Suppressor macrophage treated with lipopolysaccharide for 1 hour (primary cell): ENCODE measurements at regions not wholly inside any gene's neighbourhood (a gene's known extent, or its start where the extent isn't known, plus 50 kb on each side); places are given as distances from the start of the nearest gene placed in this dataset.
"Not testable (repeated sequence)": the region's sequence is repeated elsewhere in the genome, so short reads cannot be mapped to it uniquely, and the experiment has no call there.

Experiments used
- DNase-seq, 3 donors: peaks; one replicate each; pipeline ENCODE4 v3.0.0-alpha.2; 2020 to 2022

DNA sequence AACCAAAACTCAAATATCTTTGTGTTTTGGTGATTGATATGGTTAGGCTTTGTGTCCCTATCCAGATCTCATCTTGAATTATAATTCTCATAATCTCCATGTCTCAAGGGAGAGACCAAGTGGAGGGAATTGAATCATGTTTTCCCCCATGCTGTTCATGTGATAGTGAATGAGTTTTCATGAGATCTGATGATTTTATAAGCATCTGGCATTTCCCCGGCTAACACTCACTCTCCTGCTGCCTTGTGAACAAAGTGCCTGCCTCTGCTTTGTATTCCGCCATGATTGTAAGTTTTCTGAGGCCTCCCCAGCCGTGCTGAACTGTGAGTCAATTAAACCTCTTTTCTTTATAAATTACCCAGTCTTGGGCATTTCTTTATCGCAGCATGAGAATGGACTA lies 419.5 kb downstream of the SH2D4B start:
- no peak for DNase-seq

DNA sequence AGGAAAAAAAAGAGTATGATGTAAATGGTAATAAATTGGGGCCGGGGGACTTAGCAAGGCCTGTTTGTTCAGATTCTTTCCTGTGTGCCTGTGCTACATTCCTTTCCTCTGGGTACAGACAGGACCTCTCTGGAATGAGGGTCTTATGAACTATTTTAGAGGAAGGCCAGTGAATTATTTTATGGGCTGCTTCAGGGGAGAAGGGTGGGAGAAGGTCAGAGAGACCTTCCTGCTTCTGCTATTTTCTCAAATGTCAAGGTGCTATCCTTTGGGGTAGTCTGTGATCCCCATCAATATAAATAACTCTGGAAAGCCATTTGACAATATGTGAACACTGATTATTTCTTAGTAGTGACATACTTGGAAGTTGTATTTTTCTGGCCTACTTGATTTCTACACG lies 426.5 kb downstream of the SH2D4B start:
- DNase-seq = no peak

DNA sequence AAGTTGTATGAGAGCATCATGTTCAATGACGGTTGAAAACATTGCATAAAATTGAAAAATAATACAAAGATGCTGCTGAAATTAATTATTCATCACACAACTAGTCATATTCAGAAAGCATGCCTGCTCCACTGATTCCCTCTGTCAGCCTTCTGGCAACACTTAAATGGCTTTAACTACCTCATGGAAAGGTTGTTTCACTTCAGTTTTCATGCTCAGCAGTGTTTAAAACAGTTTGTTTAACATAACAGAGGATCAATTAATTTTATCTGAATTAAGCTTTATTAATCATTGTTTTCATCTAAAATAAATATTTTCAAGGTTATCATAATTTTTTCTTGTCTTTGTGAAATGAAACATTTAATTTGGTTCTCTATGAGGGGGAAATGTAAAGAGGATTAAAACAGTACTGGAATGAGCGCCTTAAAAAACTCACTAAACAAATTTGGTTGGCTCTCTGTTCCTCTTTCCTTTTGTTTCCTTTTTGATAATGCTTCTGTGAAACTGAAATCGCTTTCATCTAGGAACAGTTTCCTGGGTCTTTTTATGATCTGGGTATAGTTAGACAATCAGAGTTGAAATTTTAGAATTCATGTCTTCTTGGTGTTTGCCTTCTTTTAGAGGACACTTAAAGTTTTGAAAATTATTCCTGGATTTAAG lies 427.4 kb downstream of the SH2D4B start:
- peak in 1 of 3 donors; percentile 29 for DNase-seq

DNA sequence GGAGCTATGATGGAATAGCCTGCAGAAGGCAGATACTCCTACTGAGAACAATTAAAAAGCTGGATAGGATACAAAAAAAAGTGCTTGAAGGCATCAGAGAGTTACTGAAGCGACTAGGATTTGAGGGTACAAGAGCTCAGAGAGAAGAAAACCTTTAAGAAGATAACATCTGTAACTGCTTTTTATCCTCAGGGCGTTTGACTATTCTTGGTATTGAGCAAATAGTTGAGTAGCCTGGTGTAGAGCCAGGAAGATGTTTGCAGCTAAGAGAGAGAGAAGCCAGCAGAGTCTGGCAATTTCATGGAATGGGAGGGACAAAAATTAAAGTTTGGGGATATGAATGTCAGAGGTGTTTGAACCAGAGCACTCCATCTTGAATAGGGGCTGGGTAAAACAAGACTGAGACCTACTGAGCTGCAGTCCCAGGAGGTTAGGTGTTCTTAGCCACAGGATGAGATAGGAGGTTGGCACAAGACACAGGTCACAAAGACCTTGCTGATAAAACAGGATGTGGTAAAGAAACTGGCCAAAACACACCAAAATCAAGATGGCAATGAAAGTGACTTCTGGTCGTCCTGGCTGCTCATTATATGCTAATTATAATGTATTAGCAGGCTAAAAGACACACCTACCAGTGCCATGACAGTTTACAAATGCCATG lies 428.8 kb downstream of the SH2D4B start:
- no peak for DNase-seq

DNA sequence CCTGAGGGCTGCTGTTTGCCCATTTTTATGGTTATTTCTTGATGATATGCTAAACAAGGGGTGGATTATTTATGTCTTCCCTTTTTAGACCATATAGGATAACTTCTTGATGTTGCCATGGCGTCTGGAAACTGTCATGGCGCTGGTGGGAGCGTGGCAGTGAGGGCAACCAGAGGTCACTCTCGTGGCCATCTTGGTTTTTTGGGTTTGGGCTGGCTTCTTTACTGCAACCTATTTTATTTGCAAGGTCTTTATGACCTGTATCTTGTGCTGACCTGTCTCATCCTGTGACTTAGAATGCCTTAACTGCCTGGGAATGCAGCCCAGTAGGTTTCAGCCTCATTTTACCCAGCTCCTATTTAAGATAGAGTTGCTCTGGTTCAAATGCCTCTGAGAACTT lies 429.7 kb downstream of the SH2D4B start:
- not testable (repeated sequence) for DNase-seq

DNA sequence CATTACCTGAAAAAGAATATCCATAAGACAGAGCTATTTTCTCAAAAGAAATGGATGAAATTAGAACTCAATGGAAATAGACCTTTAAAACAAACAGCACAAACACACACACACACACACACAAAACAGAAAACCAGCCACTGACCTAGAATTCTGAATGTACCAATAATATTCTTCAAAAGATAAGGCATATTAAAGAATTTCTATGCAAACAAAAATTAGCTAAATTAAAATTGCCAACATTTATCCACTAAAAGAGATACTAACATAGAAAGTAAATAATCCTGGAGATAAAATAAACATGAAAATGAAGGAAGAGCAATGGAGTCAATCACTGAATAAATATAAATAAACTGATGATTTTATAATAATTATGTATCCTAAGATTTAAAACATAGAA lies 431.2 kb downstream of the SH2D4B start:
- no peak for DNase-seq

DNA sequence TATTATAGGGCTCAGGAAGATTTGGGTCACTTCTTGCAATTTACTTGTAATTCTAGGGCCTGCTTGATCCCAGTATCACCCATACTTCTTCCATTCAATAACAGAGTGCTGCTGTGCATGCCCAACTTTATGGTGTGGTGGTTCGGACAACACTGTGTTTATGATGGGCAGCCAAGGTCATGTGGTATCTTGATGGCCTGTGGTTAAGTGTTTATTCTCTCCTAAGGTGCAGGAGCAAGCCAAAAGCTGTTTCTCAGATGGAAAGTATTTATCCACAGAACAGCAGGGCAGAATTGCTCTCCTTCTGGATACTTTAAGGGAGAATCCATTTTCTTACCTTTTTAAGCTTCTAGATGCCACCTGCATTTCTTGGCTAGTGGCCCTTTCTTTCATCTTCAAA lies 433.8 kb downstream of the SH2D4B start:
- DNase-seq = no peak

DNA sequence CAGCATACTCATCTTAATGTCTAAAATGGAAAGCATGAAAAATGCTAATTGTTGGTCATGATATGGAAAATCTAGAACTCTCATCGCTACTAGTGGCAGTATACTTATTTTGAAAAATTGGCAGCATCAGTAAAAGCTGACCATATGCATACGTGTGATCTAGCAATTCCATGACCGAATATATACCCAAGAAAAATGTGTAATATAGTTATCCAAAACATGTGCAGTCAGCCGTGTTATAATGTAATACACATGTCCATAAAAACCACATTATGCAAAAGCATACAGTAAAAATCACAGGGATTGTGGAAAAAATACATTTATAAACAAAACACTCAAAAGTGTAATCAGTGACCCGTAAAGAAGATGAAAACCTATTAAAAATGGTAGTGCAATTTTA lies 439.0 kb downstream of the SH2D4B start:
- no peak for DNase-seq

DNA sequence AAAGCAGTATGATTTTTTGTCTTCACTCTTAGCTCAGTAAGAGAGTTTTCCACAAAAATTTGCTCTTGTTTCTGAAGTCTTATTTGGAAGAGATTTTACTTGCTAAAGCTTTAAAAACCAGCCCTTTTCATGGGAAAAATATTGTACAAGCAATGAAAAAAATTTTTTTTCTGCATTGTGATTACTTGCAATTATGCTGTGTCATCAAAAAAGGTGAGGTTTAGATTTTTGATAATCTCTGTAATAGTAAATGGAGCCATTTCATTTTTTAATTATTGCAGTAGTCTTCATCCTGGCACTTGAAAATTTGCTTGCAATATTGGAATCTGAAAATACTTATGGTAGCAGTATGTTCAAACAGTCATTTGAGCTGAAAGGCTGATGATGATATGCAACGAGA lies 447.4 kb downstream of the SH2D4B start:
- no peak for DNase-seq

DNA sequence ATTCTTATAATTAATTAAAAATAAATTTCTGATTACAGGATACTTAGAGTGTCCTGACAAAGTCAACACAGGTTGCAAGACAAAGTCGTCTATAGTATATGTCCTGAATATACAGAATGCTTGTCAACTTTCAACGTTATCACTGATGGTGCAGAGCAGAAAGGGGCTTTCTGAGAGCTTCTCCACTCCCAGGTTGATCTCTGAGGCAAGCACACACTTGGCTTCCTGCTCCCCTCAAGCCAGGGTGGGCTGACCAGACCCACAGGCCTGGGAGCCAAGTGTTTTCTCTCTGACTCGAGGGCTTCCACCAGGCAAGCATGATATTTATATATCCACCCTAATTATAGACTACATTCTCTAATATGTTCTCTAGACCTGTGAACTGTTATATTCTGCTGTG lies 448.9 kb downstream of the SH2D4B start:
- DNase-seq = no peak

DNA sequence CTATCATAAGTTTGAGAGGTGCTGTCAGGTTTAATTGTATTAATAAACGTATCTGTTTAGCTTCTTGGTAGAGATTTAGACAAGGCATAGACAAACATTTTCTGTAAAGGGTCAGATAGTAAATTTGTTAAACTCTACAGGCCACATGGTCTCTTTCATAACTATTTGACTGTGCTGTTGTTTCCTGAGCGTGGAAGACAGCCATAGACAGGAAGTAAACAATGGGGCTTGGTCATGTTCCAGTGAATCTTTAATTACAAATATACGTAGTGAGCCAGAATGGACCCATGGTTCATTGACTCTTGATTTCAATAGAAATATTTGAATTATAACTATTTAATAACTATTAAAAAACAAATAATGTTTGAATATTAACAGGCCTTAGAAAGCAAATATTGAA lies 451.1 kb downstream of the SH2D4B start:
- no peak for DNase-seq

DNA sequence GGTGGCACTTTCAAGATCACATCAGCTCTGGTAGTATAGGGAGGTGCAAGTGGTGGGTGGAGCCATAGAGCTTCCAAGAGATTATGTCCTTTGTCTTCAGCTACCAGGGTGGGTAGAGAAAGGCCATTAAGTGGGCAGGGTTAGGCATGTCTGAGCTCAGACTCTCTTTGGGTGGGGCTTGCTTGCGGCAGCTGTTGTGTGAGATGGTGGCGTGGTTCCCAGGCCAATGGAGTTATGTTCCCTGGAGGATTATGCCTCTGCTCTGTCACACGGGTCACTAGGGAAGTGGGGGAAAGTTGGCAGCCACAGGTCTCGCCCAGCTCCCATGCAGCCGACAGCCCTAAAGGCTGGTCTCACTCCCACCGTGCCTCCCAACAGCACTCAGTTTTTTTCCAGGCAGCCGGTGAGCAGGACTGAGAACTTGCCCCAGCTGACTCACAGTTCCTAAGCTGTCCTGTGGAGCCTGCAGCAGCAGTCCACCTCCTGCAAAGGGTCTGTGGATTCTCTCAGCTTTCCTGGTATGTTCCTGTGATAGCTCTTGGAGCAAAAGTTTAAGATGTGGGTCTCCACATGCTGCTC lies 459.0 kb downstream of the SH2D4B start:
- no peak for DNase-seq

DNA sequence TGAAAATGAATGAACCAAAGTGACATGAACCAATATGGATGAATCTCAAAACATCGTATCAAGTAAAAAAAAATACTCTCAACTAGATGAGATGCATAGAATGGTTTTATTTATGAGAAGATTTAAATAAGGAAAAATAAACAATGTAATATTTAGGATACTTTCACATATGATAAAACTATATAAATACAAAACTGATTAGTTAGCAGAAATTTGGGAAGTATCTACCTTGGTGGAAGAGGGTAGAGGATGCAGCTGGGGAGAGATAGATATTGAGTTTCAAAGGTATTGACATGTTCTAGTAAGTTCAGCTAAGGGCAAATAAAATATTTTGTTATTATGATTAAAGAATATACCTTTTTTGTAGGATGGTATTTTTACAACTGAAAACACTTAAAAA lies 463.1 kb downstream of the SH2D4B start:
- no peak for DNase-seq

DNA sequence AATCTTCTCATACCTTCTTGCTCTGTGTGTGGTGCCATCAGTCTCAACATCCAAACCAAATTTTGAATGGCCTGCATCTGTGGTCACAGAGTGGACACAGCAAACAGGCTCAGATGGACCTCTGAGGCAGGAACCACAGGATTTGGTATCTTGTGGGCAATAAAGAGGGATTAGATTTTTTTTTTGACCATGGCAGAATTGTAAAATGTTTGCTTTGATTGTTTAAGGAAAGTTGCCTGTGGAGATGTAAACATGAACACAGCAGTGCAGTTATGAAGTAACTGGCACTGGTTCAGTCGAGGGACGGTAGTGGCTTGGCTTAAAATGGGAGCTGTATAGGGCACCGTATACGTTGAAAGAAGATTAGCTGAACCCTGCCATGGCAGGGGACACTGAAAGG lies 464.7 kb downstream of the SH2D4B start:
- no peak for DNase-seq

DNA sequence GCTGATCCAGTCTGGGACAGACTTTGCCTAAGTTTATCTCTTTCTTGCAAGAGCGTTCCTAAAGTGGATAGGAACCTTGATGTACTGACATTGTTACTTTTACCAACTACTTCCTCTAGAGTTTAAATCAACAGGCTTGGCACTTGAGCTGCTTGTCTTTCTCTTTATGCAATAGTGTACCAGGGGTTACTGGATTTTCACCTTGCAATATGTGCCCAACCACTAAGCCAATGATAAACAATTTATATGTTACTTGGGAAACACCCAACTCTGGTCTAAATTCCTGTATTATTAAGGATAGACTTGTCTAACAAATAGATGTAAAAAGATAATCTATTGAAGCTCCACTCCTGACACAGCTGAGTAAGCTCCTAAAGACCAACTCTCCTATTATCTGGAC lies 470.2 kb downstream of the SH2D4B start:
- DNase-seq = no peak

DNA sequence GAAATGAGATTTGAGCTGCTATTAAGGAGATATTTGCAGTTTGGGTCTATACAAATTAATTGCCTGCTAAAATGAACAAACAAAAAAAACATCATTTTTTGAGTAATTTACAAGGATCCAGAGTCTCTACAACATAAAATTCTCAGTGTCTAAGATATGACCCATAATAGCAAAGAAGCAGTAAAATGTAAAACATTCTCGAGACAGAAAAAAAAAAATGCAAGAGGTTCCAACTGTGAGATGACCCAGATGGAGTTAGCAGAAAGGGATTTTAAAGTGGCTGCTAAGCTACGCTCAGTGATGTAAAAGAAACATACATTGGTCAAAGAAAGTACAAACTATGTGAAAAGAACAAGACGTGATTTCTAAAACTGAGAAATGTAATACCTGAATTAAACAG lies 471.0 kb downstream of the SH2D4B start:
- DNase-seq = no peak

DNA sequence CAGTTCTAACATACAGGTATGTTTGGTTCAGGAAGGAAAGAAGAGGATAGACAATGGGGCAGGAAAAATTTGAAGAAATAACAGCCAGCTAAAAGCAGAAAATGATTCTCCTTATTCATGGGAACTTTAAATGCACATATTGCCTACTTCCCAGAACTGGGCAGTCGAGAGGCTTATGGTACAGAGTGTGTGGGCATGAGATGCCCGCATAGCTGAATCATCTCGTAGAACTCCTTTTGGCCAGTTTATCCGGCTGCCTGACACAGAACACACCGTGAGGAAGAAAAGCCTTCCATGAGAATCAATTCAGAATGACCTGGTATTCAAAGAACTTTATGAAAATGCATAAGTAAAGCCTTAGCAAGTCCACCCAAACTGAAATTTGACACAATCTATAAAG lies 471.6 kb downstream of the SH2D4B start:
- DNase-seq = no peak

DNA sequence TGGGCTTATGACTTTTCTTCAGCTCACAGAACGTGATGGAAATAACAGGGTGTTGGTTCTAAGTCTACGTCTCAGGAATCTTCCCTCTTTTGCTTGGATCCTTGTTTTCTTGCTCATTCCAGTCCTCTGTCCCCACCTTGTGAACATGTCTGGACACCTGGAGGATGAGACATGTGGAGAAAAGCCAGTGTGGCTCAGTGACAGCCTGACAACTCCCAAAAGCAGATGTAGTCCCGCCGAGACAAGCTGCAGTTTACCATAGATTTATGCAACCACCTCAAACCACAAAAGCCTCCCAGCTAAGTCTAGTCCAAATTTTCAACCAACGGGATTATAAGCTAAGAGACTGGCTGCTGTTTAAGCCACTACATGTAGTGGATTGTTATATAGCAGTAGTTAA lies 476.1 kb downstream of the SH2D4B start:
- DNase-seq = no peak

DNA sequence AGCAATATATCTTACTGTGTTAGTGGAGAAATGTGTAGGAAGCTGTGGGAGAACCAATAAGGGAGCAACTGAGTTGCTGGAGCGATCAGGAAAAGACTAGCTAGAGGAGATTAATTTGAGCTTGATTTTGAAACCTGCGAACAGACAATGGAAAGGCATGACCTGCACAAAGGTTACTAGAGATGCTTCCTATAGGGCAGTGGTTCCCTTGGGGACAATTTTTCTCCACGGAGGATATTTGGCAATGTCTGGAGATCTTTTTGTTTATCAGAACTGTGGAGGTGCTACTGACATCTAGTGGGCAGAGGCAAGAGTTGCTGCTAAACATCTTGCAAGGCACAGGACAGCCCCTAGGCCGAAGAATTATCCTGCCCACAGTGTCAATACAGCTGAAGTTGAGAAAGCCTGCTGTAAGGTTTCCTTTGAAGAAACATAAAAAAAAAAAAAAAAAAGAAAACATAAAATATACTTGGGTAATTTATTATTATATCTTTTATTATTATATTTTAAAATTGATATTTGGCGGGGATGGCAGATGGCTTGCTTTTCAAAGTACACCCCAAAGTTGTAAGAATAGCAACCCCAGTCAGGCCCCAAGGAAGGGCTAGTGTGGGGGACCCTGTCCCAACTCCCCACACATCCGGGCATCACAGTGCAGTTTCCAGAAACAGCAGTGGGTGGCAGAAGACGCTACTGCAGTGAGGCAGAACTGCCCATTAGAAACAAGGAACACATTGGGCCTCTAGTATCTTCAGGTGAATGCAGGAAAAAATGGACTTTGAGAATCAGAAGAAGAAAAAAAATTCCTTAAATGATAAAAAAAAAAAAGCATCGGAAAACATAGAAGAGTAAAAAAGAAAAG lies 481.6 kb downstream of the SH2D4B start:
- peak; percentile 49 to 63 (median 63) for DNase-seq

DNA sequence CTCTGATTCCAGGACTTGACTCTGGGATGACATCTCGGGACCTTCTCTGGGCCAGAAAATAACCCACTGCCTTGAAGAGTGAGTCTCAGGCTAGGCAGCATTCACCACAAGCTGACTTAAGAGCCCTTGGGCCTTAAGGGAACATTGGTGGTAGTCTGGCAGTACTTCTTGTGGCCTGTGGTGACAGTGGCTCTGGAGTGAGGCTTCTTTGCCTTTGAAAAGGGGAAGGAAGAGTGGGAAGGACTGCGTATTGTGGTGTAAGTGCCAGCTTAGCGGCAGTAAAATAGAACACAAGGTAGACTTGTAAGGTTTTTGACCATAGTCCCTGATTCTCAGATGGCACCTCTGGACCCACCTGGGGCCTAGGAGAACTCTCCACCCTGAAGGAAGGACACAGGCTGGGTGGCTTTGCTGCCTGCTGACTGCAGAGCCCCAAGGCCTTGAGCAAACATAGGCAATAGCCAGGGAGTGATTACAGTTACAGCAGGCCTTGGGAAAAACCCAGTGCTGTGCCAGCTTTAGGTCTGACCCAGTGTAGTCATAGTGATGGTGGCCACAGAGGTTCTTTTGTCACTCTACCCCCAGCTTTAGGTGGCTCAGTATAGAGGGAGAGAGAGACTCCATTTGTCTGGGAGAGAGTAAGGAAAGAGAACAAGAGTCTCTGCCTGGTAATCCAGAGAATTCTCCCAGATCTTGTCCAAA lies 483.9 kb downstream of the SH2D4B start:
- DNase-seq = peak; percentile 23 to 39 (median 30)

DNA sequence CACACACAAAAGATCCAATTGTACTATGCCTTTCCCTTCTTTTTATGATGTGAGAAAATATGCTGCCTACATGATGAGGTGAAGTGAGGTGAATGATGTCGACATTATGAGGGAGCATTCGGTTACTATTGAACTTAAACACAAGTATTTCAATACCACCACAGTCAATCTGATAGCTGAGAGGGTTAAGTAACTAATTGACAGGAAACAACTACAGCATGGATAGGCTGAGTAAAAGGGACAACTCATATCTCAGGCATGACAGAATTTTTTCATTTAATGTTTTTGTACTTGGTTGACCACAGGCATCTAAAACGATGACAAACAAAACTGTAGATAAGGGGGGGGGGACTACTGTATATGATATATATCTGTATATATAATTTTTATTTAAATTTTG lies 488.9 kb downstream of the SH2D4B start:
- no peak for DNase-seq

DNA sequence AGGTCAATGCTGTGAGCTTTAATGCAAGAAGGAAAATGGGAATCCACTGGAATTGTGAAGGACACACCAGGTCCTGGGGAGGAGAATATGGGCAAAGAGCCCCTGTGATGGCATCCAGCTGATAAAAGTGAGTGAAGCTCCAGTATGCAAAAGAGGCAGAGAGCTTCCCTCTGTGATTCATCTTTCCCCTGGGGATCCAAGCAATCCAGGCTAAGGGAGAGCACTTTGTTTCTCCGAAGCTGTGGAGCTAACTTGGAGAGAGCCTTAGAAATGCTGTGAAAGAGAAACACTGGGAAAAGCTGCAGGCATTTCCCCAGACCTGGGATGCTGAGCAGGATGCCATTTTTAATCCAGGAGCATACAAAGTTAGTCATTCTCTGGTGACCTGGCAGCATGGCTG lies 489.5 kb downstream of the SH2D4B start:
- DNase-seq = no peak

DNA sequence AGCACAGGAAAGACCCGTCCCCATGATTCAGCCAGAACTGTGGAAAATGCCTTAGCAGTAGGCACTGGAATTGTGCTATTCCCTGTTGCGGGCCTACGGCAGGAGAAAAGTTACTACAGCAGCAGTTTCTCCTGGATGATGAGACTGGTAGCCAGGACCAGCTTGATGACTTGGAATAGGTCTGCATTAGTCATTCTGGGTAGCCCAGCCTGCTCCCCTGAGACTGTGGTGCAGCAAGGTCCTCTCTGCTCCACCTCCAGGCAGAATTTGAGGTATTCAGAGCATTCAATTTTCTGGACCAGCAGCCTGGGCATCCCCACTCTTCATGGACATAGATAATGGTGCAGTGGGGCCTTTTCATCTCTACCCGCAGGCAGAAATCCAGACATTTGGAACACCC lies 490.0 kb downstream of the SH2D4B start:
- no peak for DNase-seq
